ENCODE measurements at regions not wholly inside any gene's neighbourhood (a gene's known extent, or its start where the extent isn't known, plus 50 kb on each side); places are given as distances from the start of the nearest gene placed in this dataset.

DNA sequence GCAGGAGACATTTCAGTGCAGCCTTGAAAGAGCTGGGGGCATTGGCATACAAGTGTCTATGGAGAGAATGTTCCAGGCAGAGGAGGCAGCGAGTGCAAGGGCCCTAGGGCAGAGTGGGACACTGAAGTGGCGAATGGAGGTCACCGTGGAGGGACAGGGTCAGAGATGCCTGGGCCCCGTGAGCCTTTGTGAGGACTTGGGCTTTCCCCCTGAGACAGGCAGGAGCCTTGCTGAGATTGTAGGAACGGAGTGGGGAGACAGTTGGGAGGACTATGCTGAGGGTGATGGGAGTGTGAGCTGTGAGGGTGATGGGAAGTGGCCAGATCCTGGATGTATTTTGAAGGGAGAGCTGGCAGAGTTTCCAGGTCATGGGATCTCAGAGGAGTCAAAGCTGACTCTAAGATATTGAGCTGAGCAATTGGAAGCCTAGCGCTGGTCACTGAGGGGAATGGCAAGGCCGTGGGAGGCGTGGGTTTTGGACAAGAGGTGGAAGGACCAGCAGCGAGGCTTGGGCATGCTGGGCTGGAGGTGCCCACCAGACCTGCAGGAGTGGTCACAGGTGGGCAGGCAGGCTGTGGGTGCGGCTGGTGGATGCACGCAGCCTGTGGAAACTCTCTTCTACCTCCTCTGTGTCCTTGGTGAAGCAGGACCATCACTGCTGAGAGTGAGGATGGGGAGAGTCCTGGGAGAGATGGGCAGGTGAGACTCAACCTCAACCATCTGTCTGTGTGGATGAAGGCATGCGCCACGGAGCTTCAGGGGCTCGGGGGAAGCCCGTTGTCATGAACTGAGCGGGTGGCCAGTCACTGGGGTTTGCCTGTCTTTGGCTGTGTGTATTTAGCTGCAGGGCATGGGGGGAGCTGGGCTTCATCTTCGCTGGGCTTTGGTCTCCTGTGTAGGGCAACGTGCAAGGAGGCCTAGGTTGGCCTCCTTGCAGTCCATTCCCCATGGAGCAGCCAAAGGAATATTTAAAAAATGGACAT, 241.2 kb upstream of the HS6ST1 start:
- no peak for DNase-seq

DNA sequence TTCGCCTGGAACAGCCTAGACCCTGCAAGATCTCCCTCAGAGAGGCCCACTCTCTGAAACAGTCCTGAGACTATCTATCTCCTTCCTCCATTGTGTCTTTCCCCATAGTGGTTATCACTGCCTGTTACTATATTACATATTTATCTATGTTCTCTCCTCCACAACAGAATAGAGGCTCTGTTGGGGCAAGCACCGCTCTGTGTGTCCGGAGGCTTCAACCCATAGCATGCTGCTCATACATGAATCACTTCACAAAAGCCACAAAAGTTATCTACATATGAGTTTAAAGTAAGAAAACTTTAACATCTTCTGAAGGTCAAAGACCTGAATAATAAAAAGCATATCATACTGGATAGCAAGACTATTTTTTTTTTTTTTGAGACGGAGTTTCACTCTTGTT, 242.1 kb upstream of the HS6ST1 start:
- no peak for DNase-seq

DNA sequence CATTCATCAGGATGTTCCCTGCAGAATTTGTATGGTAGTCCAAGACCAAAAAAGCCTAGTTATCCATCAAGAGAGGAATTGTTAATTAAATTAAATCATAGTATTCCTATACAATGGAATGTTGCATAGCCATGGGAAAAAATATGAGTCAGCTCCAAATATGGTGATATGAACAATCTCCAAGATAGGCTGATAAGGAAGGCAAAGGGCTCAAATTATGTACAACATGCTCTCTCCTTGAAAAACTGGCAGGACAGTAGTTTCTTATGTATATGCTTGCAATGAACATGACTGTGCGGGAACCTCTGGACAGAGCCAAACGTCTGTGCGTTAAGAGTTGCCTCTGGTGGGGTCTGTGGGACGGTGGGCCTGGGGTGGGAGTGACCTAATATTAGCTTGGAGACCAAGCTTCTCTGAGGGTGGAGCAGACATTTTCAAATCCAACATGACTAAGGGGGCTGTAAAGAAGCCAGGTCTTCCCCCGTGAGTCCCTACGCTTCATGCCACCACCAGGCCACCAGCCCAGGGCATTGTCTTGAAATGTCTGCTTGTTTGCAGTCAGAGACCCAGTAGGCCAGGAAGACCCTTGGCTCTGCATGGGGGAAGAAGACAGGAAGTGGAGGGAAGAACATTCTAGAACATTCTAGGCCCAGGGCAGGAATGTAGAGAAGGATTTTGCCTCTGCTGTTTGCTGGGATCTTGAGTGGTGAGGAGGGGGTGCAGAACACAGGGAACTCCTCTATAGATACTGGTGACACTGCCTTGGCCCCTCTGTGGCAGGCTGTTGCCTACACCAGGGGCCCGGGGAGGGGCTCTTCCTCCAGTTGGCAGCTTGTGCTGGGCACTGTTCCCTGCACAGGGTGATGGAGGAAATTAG, 244.0 kb upstream of the HS6ST1 start:
- no peak for DNase-seq

DNA sequence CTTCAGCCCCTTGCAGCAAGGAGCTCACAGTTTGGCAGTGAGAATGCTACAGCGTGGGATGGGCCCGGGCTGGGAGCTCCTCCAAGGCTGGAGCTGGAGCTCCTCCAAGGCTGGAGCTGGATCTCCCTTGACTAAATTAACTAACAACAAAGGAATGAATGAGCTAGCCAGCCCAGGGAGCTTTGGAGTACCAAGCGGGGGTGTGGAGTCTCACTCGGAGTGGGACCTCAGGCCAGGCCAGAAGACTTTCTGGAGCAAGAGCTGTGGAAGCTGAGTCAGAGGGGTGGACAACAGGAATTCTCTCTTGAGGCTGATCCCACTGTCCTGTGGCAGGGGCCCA, 244.7 kb upstream of the HS6ST1 start:
- DNase-seq, result no peak

DNA sequence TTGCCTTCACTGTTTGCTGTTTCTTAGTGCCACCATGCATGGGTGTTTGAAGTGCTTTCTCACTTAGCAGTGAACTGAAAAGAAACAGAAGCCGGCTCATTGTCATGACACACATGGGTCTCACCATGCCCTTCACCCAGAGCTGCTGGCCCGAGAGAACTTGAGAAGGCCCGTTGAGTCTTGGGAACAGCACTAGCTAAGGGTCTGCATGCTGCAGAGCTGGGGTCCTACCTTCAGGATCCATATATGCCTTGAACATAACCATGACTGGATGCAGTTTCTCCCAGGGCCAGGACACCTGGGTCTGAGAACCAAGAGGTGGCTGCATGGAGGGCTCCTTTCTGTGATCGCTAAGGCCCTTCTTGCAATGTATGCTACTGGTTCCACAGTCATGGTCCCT, 245.5 kb upstream of the HS6ST1 start:
- DNase-seq, result no peak

DNA sequence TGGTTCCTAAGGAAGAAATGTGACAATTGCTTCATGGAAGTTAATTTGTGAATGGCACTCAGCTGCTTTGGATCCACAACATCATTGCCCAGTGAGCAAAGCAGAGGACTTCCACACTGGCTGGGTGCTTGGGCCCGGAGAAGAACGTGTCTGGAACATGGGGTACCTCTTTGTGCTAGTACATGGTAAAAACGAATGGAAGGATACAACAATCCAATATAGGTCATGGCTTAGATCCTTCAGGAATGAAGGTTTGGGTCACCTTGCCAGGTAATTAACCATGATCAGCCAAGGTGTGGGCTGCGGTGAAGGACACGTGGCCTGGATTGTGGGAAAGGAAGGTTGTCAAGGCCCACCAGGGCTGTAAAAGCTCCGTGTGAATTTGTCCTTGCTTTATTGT, 245.9 kb upstream of the HS6ST1 start:
- DNase-seq, result no peak

DNA sequence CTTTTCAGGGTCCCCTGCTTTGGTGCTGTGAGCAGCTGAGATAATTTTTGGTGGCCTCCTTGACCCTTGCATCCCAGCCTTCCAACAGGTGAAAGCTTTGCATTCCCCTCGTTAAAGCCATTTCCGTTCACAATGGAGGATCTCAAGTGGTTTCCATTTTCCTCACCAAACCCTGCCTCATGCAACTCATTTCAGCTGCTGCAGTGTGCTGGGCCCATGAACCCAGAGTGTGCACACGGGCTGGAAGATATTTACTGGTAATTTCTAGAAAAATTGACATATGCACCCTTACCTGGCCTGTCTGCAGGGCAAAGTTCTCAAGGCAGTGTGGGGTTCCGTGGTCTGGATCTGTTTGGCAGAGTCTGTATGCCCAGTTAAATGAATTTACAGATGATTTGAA, 246.8 kb upstream of the HS6ST1 start:
- no peak for DNase-seq

DNA sequence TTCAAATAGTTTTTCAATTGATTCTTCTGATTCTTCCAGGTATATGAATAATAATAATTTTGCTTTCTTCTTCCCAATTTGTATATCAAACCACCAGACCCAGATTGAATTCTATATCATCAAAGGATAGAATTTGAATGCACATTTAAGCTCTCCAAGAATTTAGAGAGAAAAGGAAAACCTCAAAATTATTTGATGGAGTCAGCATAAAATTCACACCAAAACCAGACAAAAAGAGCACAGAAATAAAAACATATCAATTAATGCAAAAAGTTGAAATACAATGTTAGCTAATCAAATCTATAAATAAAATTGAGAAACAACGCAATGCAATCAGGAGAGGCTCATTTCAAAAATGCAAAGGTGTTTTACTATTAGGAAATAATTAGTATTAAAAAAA, 248.0 kb upstream of the HS6ST1 start:
- no peak for DNase-seq

DNA sequence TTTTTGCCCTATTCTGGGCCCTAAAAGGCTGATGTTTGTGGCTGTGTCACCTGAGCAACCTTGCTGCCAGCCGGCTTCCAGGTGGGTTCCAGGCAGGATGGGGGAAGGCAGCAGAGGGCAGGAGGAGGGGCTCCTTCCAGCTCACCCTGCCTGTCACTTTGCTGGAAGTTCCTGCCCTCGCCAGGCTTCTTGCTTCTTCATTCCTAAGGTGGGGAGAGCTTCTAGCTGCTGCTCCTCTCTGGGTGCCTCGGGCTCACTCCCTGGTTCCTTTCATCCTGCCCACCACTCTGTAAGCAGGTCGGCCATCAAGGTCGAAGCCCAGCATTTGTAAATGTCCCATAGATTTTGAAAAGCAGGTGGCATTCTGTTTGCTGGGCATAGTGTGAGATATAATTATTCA, 249.4 kb upstream of the HS6ST1 start:
- no peak for DNase-seq

DNA sequence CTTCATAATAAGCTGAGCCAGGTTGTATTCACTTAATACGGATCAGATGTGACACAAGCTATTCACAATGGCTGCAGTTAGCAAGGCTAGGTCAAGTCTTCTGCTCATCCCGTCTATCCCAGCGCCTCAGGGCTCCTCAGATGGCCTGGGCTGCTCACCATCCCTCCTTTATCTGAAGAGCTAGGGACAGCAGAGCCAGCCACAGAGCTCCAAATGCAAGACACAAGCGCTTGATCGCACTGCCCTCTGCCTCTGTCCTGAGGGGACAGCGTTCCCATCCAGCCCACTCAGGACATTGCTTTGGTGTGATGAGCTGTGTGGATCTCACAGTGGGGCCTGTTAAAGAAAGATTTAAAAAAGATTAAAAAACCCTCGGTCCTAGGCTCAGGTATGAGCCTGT, 254.4 kb upstream of the HS6ST1 start:
- peak; percentile 3 for DNase-seq

DNA sequence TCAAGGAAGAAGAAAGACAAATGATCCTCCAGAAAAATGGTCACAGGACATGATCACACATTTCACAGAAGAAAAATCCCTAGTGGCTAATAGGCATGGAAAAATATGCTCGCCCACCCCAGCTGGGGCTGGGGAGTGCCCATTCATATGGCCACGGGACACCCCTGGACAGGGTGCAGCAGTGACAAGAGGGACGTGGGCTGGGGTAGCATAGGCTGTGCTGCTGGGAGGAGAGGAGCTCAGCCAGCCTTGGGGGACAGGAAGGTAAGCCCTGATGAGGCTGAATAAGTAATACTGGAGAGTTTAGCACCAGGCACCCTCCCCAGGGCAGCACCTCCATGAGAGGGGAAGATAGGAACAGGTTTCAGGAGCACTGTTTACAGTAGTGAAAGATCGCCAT, 254.9 kb upstream of the HS6ST1 start:
- no peak for DNase-seq

DNA sequence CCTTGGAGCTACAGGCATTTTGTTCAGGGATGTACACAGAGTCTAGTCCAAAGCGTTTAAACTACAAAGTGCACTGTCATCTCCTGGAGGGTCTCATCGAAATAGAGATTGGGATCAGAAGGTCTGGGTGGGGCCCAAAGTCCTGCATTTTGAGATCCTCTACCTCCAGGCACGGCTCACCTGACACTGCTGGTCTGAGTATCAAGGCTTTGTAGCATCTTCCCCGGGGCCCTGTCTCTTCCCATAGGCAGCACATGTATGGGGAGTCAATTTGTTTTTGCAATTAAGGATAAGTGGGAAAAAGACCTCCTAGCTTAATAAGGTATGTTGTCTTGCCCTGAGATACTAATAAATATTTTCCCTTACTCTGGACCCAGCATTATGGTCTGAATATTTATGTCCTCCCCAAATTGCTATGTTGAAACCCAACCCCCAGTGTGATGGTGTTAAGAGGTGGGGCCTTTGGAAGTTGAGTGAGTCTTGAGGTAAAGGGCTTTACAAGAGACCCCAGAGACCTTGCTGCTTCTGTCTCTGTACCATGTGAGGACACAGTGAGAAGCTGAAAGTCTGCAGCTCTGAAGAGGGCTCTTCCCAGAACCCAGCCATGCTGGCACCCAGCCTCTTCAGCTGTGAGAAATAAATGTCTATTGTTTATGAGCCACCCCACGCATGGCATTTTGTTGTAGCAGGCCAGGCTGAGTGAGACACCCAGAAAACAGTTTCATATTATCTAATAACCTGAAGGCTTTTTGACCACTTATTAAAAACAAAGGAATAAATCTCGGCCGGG, 258.7 kb upstream of the HS6ST1 start:
- no peak for DNase-seq

DNA sequence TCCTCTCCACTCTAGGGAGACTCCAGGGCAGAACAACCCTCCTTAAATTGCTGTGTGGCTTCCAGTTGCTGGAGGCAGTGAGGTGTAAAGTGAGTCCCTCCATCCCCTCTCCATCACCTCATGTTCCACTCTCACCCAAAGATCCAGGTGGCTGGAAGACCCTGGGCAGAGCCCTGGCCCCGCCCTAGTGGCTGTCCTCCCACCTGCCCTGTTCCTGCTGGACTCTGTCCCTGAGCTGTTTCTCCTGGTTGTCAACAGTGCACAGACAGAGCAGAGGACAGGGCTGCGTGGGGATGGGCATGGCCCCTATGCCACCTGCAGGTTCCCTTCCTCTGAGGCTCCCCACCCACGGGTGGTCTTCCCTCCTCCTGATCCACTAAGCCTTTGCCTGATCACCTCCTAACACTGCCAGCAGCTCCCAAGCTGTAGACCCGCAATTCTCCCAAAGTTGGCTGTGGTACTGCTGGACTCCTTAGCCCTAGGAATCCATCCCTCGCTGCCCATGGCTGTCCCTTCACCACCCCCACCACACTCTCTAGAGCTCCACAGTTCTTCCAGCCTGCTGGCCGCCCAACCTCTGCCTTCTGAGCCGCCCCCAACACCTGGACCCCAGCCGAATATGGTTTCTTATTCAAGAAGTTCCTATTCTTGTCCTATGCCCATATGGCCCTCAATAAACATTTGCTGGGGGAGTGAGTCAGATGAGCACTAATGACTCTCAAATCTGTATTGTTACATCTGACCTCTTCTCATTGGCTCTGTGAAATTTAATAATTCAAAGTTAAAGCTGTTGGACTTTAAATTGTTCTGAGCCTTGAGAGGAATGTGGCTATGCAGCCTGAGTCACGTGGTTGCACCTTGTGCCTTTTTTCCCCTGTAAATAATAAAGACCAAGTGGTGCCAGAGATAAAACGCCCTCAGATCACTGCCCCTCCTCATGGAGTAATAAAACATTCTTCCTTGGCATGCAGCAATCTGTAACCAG, 260.0 kb upstream of the HS6ST1 start:
- no peak for DNase-seq

DNA sequence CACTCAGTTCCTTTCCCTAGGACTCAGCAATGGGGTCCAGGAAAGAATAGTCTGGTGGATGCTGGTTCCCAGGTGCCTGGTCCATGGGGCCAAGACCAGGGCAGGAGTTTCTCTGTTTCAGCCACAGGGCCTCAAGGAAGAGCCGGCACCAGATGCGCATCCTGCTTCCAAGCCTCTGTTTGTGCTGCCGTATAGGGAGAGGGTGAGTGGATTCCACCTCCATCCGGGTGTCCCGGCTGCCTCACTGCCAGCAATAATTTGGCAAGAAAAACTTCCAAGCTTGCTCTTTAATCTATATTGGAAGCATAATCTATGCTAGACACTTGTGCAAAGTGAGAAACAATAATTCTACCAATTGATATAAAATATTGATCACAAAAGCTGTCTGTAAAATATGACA, 261.2 kb upstream of the HS6ST1 start:
- no peak for DNase-seq

DNA sequence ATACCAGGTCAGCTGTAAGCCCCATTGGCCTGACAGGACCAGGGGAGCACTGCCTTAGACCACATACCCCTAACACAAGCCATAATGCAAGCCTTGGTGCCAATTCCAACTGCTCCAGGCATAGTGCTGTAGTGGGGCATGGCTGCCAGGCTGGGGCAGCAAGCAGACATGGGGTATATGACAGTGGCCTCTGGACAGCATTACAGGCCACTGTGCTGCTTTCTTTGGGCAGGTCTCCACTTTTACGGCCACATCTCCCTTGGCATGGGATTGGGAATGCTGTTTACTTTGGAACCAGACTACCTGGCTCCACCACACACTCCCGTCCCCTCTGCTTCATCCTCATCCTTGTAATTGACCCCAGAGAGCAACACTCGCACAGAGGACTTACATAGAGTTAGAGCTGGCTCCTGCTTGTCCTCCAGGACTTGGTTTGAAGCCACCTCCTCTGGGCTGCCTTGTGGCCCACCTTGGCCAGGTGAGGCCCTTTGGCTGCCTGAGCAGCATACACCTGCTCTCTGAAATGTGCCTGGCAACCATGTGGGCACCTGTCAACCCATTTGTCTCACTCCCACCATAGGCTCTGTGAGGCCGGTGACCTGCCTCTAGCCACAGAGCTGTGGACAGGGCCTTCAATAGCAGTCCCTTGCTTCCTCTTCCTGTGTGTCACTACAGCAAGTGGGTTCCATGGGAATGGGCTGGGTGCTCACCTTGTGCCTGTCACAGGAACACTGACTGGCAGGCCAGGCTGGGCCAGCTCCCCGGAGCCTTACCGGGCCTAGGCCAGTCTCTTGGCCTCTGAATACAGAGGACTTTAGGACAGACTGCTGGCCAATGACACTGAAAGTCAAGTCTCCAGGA, 262.6 kb upstream of the HS6ST1 start:
- no peak for DNase-seq

DNA sequence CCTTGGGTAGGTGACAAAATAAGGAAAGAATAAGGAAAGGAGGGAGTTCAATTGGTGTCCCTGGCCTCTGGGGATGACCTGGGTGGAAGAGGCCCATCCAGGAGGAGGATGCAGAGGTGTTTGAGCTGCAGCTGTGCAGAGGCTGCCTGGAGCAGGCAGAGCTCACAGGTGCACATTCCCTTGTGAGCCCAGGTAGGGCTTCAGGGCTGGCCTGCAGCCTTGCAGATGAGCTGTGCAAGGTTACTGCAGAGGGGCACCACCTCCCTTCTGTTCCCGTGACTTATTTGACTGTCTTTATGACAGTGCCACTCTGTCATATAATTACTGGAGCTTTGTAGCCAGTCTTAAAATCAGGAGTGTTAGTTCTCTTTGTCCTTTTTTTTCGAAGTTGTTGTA, 263.2 kb upstream of the HS6ST1 start:
- no peak for DNase-seq

DNA sequence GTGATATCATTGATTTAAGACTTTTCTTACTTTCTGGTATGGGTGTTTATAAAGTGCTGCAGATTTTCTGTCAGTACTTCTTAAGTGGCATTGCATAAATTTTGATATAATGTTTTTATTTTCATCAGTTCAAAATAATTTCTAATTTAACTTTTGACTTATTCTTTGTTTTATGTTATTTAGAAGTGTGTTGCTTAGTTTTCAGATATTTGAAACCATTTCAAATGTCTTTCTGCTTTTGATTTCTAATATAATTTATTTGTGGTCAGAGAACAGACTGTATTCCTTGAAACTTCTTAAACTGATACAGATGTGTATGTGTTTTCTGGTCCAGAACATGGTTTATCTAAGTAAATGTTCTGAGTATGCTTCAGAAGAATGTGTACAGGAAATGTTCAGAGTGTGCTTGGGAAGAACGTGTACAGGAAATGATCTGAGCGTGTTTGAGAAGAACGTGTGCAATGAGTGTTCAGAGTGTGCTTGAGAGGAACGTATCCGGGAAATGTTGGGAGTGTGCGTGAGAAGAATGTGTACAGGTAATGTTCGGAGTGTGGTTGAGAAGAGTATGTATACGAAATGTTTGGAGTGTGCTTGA, 265.7 kb upstream of the HS6ST1 start:
- DNase-seq, result no peak

DNA sequence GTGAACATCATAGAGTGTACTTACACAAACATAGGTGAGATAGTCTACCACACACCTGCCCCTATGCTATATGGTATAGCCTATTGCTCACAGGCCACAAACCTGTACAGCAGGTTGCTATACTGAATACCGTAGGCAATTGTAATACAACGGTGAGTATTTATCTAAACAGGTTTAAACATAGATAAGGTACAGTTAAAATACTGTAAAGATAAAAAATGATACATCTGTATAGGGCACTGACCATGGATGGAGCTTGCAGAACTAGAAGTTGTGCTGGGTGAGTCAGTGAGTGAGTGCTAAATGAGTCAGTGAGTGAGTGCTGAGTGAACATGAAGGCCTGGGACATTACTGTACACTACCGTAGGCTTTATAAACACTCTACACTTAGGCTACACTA, 267.0 kb upstream of the HS6ST1 start:
- no peak for DNase-seq

DNA sequence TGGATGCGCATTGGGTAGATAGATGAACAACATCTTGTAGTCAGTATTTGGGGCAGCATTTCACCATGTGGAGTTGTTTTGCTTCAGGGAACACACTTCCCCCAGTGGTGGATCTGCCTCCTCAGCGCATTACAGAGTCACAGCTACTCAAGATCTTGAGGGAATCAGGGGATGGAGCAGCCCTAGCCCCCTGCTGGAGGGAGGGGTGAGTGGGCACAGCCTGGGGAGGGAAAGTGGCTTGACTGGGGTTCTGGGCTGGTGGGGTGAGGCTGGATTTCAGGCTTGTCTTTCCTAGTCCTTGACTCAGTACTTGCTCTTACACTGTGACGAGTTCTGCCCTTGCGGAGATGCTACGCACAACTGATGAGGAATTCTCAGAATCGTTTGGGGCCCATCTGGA, 271.0 kb upstream of the HS6ST1 start:
- no peak for DNase-seq

DNA sequence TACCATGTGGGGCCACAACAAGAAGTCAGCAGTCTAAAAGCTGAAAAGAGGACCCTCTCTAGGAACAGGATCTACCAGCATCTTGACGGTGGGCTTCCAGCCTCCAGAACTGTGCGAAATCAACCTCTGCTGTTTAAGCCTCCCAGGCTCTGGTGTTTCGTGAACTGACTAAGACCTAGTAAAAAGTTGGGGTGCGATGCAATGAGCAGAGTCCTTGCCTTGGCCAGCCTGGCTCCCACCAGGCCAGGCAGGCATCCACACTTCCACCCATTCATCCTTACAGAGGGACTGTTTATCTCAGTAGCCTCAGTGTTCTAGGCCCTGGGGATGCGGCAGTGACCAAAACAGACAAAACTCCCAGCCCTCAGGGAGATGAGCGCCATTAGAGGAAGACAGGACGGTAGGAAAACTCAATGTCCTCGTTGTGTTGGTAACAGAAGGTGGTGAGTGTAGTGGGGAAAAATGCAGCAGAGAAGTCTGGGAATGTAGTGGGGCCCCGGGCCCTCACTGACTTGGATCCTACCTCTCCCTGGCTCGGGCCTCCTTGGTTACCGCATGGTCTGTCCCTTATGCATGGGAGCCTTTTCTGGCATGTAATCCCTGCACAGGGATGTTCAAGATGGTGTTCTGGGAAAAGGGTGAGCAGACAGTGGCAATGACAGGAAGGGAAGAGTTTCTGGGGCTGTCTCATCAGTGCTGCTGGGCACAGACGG, 271.8 kb upstream of the HS6ST1 start:
- no peak for DNase-seq

All from CD4-positive, alpha-beta T cell treated with Interleukin-15 for 1 hour (primary cell).